H9 (cell line): ENCODE measurements at regions not wholly inside any gene's neighbourhood (a gene's known extent, or its start where the extent isn't known, plus 50 kb on each side); places are given as distances from the start of the nearest gene placed in this dataset.

Experiments
- DNase-seq: peaks from one replicate; pipeline ENCODE4 v3.0.0-alpha.2; 2017
- H2AFZ ChIP-seq: one replicate; pipeline ENCODE4 v1.6.1; 2013; ENCODE audit warnings: mild to moderate bottlenecking, low read length, control low read depth, moderate library complexity
- H2AK5ac ChIP-seq: 2 replicates; pipeline ENCODE4 v1.6.1; 2013; ENCODE audit warnings: low read length, control low read depth, mixed read lengths; ENCODE audit not compliant: insufficient read length
- H2BK120ac ChIP-seq: one replicate; pipeline ENCODE4 v1.6.1; 2013; ENCODE audit warnings: low read depth, mild to moderate bottlenecking, low read length, control low read depth, inconsistent platforms; ENCODE audit not compliant: poor library complexity, severe bottlenecking
- H2BK12ac ChIP-seq: 2 replicates; pipeline ENCODE4 v1.6.1; 2013; ENCODE audit warnings: low read length, control low read depth, mixed read lengths, low read depth; ENCODE audit not compliant: insufficient read length
- H2BK15ac ChIP-seq: 2 replicates; pipeline ENCODE4 v1.6.1; 2013; ENCODE audit warnings: low read depth, low read length, control low read depth
- H2BK20ac ChIP-seq: one replicate; pipeline ENCODE4 v1.6.1; 2013; ENCODE audit warnings: low read depth, mild to moderate bottlenecking, low read length, control low read depth, inconsistent platforms; ENCODE audit not compliant: poor library complexity, severe bottlenecking
- H2BK5ac ChIP-seq: 2 replicates; pipeline ENCODE4 v1.6.1; 2013; ENCODE audit warnings: low read length, control low read depth, mixed read lengths; ENCODE audit not compliant: insufficient read length
- H3K14ac ChIP-seq: 2 replicates; pipeline ENCODE4 v1.6.1; 2013; ENCODE audit warnings: low read length, control low read depth; ENCODE audit not compliant: insufficient read depth
- H3K18ac ChIP-seq: 2 replicates; pipeline ENCODE4 v1.6.1; 2013; ENCODE audit warnings: low read depth, mild to moderate bottlenecking, mixed read lengths, low read length, control low read depth; ENCODE audit not compliant: insufficient read length
- H3K23ac ChIP-seq: 2 replicates; pipeline ENCODE4 v1.6.1; 2013; ENCODE audit warnings: low read length, control low read depth, mixed read lengths, low read depth; ENCODE audit not compliant: insufficient read length
- H3K23me2 ChIP-seq: 2 replicates; pipeline ENCODE4 v1.6.1; 2013; ENCODE audit warnings: low read depth, mild to moderate bottlenecking, mixed read lengths, low read length, control low read depth; ENCODE audit not compliant: insufficient read length, poor library complexity, severe bottlenecking
- H3K27ac ChIP-seq: 2 replicates; pipeline ENCODE4 v1.5.1; 2013; ENCODE audit warnings: low read length, control low read depth, mixed read lengths, low read depth; ENCODE audit not compliant: insufficient read length
- H3K27me3 ChIP-seq: 2 replicates; pipeline ENCODE4 v1.6.1; 2013; ENCODE audit warnings: low read length, control low read depth, inconsistent platforms; ENCODE audit not compliant: insufficient read depth
- H3K4ac ChIP-seq: 2 replicates; pipeline ENCODE4 v1.6.1; 2013; ENCODE audit warnings: low read depth, mild to moderate bottlenecking, control low read depth, inconsistent platforms, low read length, moderate library complexity
- H3K4me1 ChIP-seq: 2 replicates; pipeline ENCODE4 v1.6.1; 2013; ENCODE audit warnings: low read length, control low read depth, inconsistent platforms; ENCODE audit not compliant: insufficient read depth
- H3K4me2 ChIP-seq: 2 replicates; pipeline ENCODE4 v1.6.1; 2013; ENCODE audit warnings: low read length, control low read depth, mixed read lengths; ENCODE audit not compliant: insufficient read length, insufficient read depth
- H3K56ac ChIP-seq: 2 replicates; pipeline ENCODE4 v1.6.1; 2013; ENCODE audit warnings: low read depth, mild to moderate bottlenecking, mixed read lengths, low read length, control low read depth; ENCODE audit not compliant: insufficient read length
- H3K79me1 ChIP-seq: 2 replicates; pipeline ENCODE4 v1.6.1; 2013; ENCODE audit warnings: low read depth, mild to moderate bottlenecking, moderate library complexity, low read length, control low read depth, inconsistent platforms; ENCODE audit not compliant: insufficient read depth, poor library complexity, severe bottlenecking
- H3K79me2 ChIP-seq: 2 replicates; pipeline ENCODE4 v1.6.1; 2013; ENCODE audit warnings: low read length, control low read depth, inconsistent platforms; ENCODE audit not compliant: insufficient read depth
- H3K9ac ChIP-seq: 2 replicates; pipeline ENCODE4 v1.6.1; 2013; ENCODE audit warnings: low read length, control low read depth, mixed read lengths; ENCODE audit not compliant: insufficient read length; ENCODE audit errors: extremely low read depth
- H3K9me3 ChIP-seq: one replicate; pipeline ENCODE4 v1.6.1; 2013; ENCODE audit warnings: low read depth, low read length, inconsistent platforms; ENCODE audit not compliant: control insufficient read depth
- H3T11ph ChIP-seq: one replicate; pipeline ENCODE4 v1.6.1; 2013; ENCODE audit warnings: mild to moderate bottlenecking, low read length, control low read depth, inconsistent platforms
- H4K20me1 ChIP-seq: one replicate; pipeline ENCODE4 v1.6.1; 2013; ENCODE audit not compliant: control insufficient read depth, insufficient read length, insufficient read depth
- H4K5ac ChIP-seq: 2 replicates; pipeline ENCODE4 v1.6.1; 2013; ENCODE audit warnings: low read depth, mild to moderate bottlenecking, mixed read lengths, low read length, control low read depth; ENCODE audit not compliant: insufficient read length
- H4K8ac ChIP-seq: replicated peaks from 2 replicates; pipeline ENCODE4 v1.6.1; 2013; ENCODE audit warnings: low read length, control low read depth, mixed read lengths, low read depth; ENCODE audit not compliant: insufficient read length
- H4K91ac ChIP-seq: 2 replicates; pipeline ENCODE4 v1.6.1; 2013; ENCODE audit warnings: low read depth, mild to moderate bottlenecking, moderate library complexity, mixed read lengths, low read length, control low read depth; ENCODE audit not compliant: insufficient read length
- H3K27ac Mint-ChIP-seq, 3 experiments: 2 replicates in 2 of 3; 3 replicates in 1 of 3; pipeline ENCODE4 v1.8.0; 2020 to 2021; ENCODE audit warnings: mixed read lengths in 3 of 3, mild to moderate bottlenecking in 1 of 3, moderate library complexity in 1 of 3
- H3K27me3 Mint-ChIP-seq: 2 replicates; pipeline ENCODE4 v1.8.0; 2021; ENCODE audit warnings: low read depth, mild to moderate bottlenecking, moderate library complexity, mixed read lengths
- H3K36me3 Mint-ChIP-seq, 3 experiments: 2 replicates in 2 of 3; 3 replicates in 1 of 3; pipeline ENCODE4 v1.8.0; 2020 to 2021; ENCODE audit warnings: low read depth in 3 of 3, mixed read lengths in 3 of 3; ENCODE audit not compliant: insufficient read depth in 1 of 3
- H3K4me1 Mint-ChIP-seq, 2 experiments: 2 replicates each; pipeline ENCODE4 v1.8.0; 2020; ENCODE audit warnings: mixed read lengths in 2 of 2
- H3K4me3 Mint-ChIP-seq, 2 experiments: 2 replicates in 1 of 2; 3 replicates in 1 of 2; pipeline ENCODE4 v1.8.0; 2020 to 2021; ENCODE audit warnings: mild to moderate bottlenecking in 2 of 2, mixed read lengths in 2 of 2, moderate library complexity in 1 of 2
- H3K9me3 Mint-ChIP-seq, 2 experiments: 2 replicates in 1 of 2; 3 replicates in 1 of 2; pipeline ENCODE4 v1.8.0; 2020; ENCODE audit warnings: mild to moderate bottlenecking in 2 of 2, mixed read lengths in 2 of 2, moderate library complexity in 1 of 2
- CTCF ChIP-seq: fragments of 200-600 bp; sonication (generic); conservative IDR thresholded peaks from 3 replicates; pipeline ENCODE4 v1.8.0; 2021; ENCODE audit warnings: antibody characterized with exemption, mild to moderate bottlenecking

GRCh38 chr12:45557016-45557415, 172.5 kb upstream of the ARID2 start:
- no peak overlapping the region for H4K5ac ChIP-seq

More at GRCh38 chr12:45557016-45557415, 172.5 kb upstream of the ARID2 start:
- no peak overlapping the region for H3K56ac ChIP-seq
- H3K4me3 Mint-ChIP-seq, result no peak overlapping the region
- H2BK5ac ChIP-seq, result no peak overlapping the region
- H3T11ph ChIP-seq, result no peak overlapping the region
- H3K23ac ChIP-seq, result no peak overlapping the region
- no peak overlapping the region for H4K91ac ChIP-seq
- H3K27me3 ChIP-seq, result no peaks in the 10 kb centered on the region
- no peak overlapping the region for H2BK20ac ChIP-seq
- H3K14ac ChIP-seq, result no peak overlapping the region
- H3K4me1 Mint-ChIP-seq, result no peaks in the 10 kb centered on the region
- H3K23me2 ChIP-seq, result no peaks in the 10 kb centered on the region
- H3K36me3 Mint-ChIP-seq, result no peaks in the 10 kb centered on the region
- H2AFZ ChIP-seq, result no peak overlapping the region
- no peak overlapping the region for H3K4me2 ChIP-seq
- no peak overlapping the region for H3K27ac ChIP-seq
- H3K27ac Mint-ChIP-seq, result no peak overlapping the region
- no peaks in the 10 kb centered on the region for H3K4me1 ChIP-seq
- H2AK5ac ChIP-seq, result no peak overlapping the region
- H3K9me3 ChIP-seq, result no peaks in the 10 kb centered on the region
- H3K18ac ChIP-seq, result no peak overlapping the region
- H3K9me3 Mint-ChIP-seq, result 0 out of 5 replicates have a peak, but pooled peaks cover 0 to 3% of the 10 kb centered on the region in 2 experiments
- H2BK15ac ChIP-seq, result no peak overlapping the region
- H2BK120ac ChIP-seq, result no peak overlapping the region
- no peak overlapping the region for H3K9ac ChIP-seq
- H3K4ac ChIP-seq, result no peak overlapping the region
- no peaks in the 10 kb centered on the region; the same call in 1 of the 2 replicates for H3K27me3 Mint-ChIP-seq
- DNase-seq, result no peak
- H4K20me1 ChIP-seq, result no peaks in the 10 kb centered on the region
- TF ChIP-seq CTCF, result no peak
- no peak overlapping the region for H4K8ac ChIP-seq
- H3K79me2 ChIP-seq, result no peaks in the 10 kb centered on the region
- H3K79me1 ChIP-seq, result no peaks in the 10 kb centered on the region
- H2BK12ac ChIP-seq, result no peak overlapping the region
